Naive B cell (primary cell): ENCODE measurements at regions not wholly inside any gene's neighbourhood (a gene's known extent, or its start where the extent isn't known, plus 50 kb on each side); places are given as distances from the start of the nearest gene placed in this dataset.
"Not testable (repeated sequence)": the region's sequence is repeated elsewhere in the genome, so short reads cannot be mapped to it uniquely, and the experiment has no call there.

Experiments
- ATAC-seq, 2 donors: fragments of 150-1000 bp; cut with Tn5 transposase; 2 replicates each; pipeline ENCODE4 v1.10.0; 2021; ENCODE audit warnings: low read depth in 2 of 2, mild to moderate bottlenecking in 2 of 2, moderate library complexity in 2 of 2
- DNase-seq: peaks from one replicate; pipeline ENCODE4 v3.0.0; 2022
- H3K27ac Mint-ChIP-seq, 6 donors: one replicate each; pipeline ENCODE4 v1.8.0; 2020 to 2022; ENCODE audit warnings: mild to moderate bottlenecking in 6 of 6, mixed read lengths in 6 of 6, moderate library complexity in 5 of 6, inconsistent platforms in 2 of 6
- H3K27me3 Mint-ChIP-seq, 3 donors: one replicate each; pipeline ENCODE4 v1.8.0; 2021 to 2022; ENCODE audit warnings: mixed read lengths in 3 of 3, mild to moderate bottlenecking in 1 of 3
- H3K36me3 Mint-ChIP-seq, 2 donors: one replicate each; pipeline ENCODE4 v1.8.0; 2020 to 2022; ENCODE audit warnings: mixed read lengths in 2 of 2, inconsistent platforms in 1 of 2, mild to moderate bottlenecking in 1 of 2
- H3K4me1 Mint-ChIP-seq, 3 donors: one replicate each; pipeline ENCODE4 v1.8.0; 2020 to 2022; ENCODE audit warnings: mixed read lengths in 3 of 3, inconsistent platforms in 1 of 3, mild to moderate bottlenecking in 1 of 3, moderate library complexity in 1 of 3
- H3K4me3 Mint-ChIP-seq, 8 donors: one replicate each; pipeline ENCODE4 v1.8.0; 2020 to 2022; ENCODE audit warnings: mild to moderate bottlenecking in 8 of 8, mixed read lengths in 8 of 8, moderate library complexity in 8 of 8, inconsistent platforms in 2 of 8
- H3K9me3 Mint-ChIP-seq, 7 donors: one replicate each; pipeline ENCODE4 v1.8.0; 2020 to 2022; ENCODE audit warnings: mixed read lengths in 7 of 7, mild to moderate bottlenecking in 5 of 7, inconsistent platforms in 2 of 7, moderate library complexity in 1 of 7

GRCh38 chr3:82585591-82585990, 824.1 kb upstream of the GBE1 start:
- not testable (repeated sequence) for H3K36me3 Mint-ChIP-seq, H3K27ac Mint-ChIP-seq, H3K4me3 Mint-ChIP-seq, H3K4me1 Mint-ChIP-seq, DNase-seq, H3K9me3 Mint-ChIP-seq, ATAC-seq, H3K27me3 Mint-ChIP-seq

GRCh38 chr3:82584861-82585260, 823.4 kb upstream of the GBE1 start:
- not testable (repeated sequence) for ATAC-seq, H3K4me3 Mint-ChIP-seq, H3K27ac Mint-ChIP-seq, H3K36me3 Mint-ChIP-seq, H3K9me3 Mint-ChIP-seq, H3K27me3 Mint-ChIP-seq, DNase-seq, H3K4me1 Mint-ChIP-seq

- H3K36me3 Mint-ChIP-seq, ATAC-seq, H3K4me3 Mint-ChIP-seq, H3K4me1 Mint-ChIP-seq, H3K27ac Mint-ChIP-seq, H3K9me3 Mint-ChIP-seq, DNase-seq, H3K27me3 Mint-ChIP-seq: not testable (repeated sequence)
These were observed 823.0 kb upstream of the GBE1 start for GRCh38 chr3:82584415-82584814.

GRCh38 chr3:82581350-82581749, 819.9 kb upstream of the GBE1 start:
- Mint-ChIP-seq H3K36me3 (no peaks in the 10 kb centered on the region), H3K4me3 (no peak overlapping the region), H3K9me3 (peaks cover 0 to 4% (median 0%) of the 10 kb centered on the region in 7 donors), H3K27me3 (no peaks in the 10 kb centered on the region), H3K4me1 (no peaks in the 10 kb centered on the region), H3K27ac (no peak overlapping the region)
- no peak for DNase-seq
- ATAC-seq: no peak

- Mint-ChIP-seq H3K9me3 (peaks cover 0 to 5% (median 0%) of the 10 kb centered on the region in 7 donors), H3K27me3 (no peaks in the 10 kb centered on the region), H3K4me3 (no peak overlapping the region), H3K27ac (no peak overlapping the region), H3K36me3 (no peaks in the 10 kb centered on the region), H3K4me1 (no peaks in the 10 kb centered on the region)
- ATAC-seq: no peak
- no peak for DNase-seq
These were observed 811.3 kb upstream of the GBE1 start for GRCh38 chr3:82572721-82573120.

- Mint-ChIP-seq H3K27ac (no peak overlapping the region), H3K4me3 (no peak overlapping the region), H3K36me3 (no peaks in the 10 kb centered on the region), H3K9me3 (peaks cover 0 to 7% (median 4%) of the 10 kb centered on the region in 7 donors), H3K27me3 (no peaks in the 10 kb centered on the region), H3K4me1 (no peaks in the 10 kb centered on the region)
- ATAC-seq (no peak), DNase-seq (no peak)
These were observed 807.4 kb upstream of the GBE1 start for GRCh38 chr3:82568776-82569338.

GRCh38 chr3:82567029-82567600, 805.7 kb upstream of the GBE1 start:
- ATAC-seq: no peak
- no peak for DNase-seq
- H3K4me1 Mint-ChIP-seq: no peaks in the 10 kb centered on the region
- no peak overlapping the region for H3K4me3 Mint-ChIP-seq
- no peaks in the 10 kb centered on the region for H3K27me3 Mint-ChIP-seq
- H3K36me3 Mint-ChIP-seq: no peaks in the 10 kb centered on the region
- peaks cover 0 to 7% (median 4%) of the 10 kb centered on the region in 7 donors for H3K9me3 Mint-ChIP-seq
- no peak overlapping the region for H3K27ac Mint-ChIP-seq

GRCh38 chr3:82562896-82563295, 801.5 kb upstream of the GBE1 start:
- Mint-ChIP-seq H3K27me3 (no peaks in the 10 kb centered on the region), H3K9me3 (peaks cover 0 to 6% (median 3%) of the 10 kb centered on the region in 7 donors), H3K27ac (no peak overlapping the region), H3K36me3 (no peaks in the 10 kb centered on the region), H3K4me1 (no peaks in the 10 kb centered on the region), H3K4me3 (no peak overlapping the region)
- ATAC-seq: no peak
- DNase-seq: no peak

- no peak overlapping the region for H3K4me3 Mint-ChIP-seq
- no peak overlapping the region for H3K27ac Mint-ChIP-seq
- H3K36me3 Mint-ChIP-seq: no peaks in the 10 kb centered on the region
- DNase-seq (no peak), ATAC-seq (no peak)
- H3K4me1 Mint-ChIP-seq: no peaks in the 10 kb centered on the region
- peaks cover 0 to 6% (median 3%) of the 10 kb centered on the region in 7 donors for H3K9me3 Mint-ChIP-seq
- no peaks in the 10 kb centered on the region for H3K27me3 Mint-ChIP-seq
These were observed 800.3 kb upstream of the GBE1 start for GRCh38 chr3:82561784-82562183.

GRCh38 chr3:82558081-82558480, 796.6 kb upstream of the GBE1 start:
- no peaks in the 10 kb centered on the region for H3K27me3 Mint-ChIP-seq
- H3K36me3 Mint-ChIP-seq: no peaks in the 10 kb centered on the region
- H3K4me3 Mint-ChIP-seq: no peak overlapping the region
- H3K4me1 Mint-ChIP-seq: no peaks in the 10 kb centered on the region
- ATAC-seq (no peak), DNase-seq (no peak)
- no peaks in the 10 kb centered on the region for H3K9me3 Mint-ChIP-seq
- H3K27ac Mint-ChIP-seq: no peak overlapping the region

GRCh38 chr3:82556113-82556512, 794.7 kb upstream of the GBE1 start:
- Mint-ChIP-seq H3K9me3 (peaks cover 0 to 5% (median 2%) of the 10 kb centered on the region in 7 donors), H3K36me3 (no peaks in the 10 kb centered on the region), H3K4me3 (no peak overlapping the region), H3K4me1 (no peaks in the 10 kb centered on the region), H3K27ac (no peak overlapping the region), H3K27me3 (no peaks in the 10 kb centered on the region)
- ATAC-seq: no peak
- no peak for DNase-seq

- not testable (repeated sequence) for H3K36me3 Mint-ChIP-seq, DNase-seq, H3K4me3 Mint-ChIP-seq, ATAC-seq, H3K9me3 Mint-ChIP-seq, H3K4me1 Mint-ChIP-seq, H3K27me3 Mint-ChIP-seq, H3K27ac Mint-ChIP-seq
These were observed 781.1 kb upstream of the GBE1 start for GRCh38 chr3:82542556-82542955.

- DNase-seq (no peak), ATAC-seq (no peak)
- no peaks in the 10 kb centered on the region for H3K4me1 Mint-ChIP-seq
- no peaks in the 10 kb centered on the region for H3K36me3 Mint-ChIP-seq
- no peaks in the 10 kb centered on the region for H3K27me3 Mint-ChIP-seq
- H3K27ac Mint-ChIP-seq: no peak overlapping the region
- peaks cover 0 to 4% (median 2%) of the 10 kb centered on the region in 7 donors for H3K9me3 Mint-ChIP-seq
- H3K4me3 Mint-ChIP-seq: no peak overlapping the region
These were observed 760.2 kb upstream of the GBE1 start for GRCh38 chr3:82521657-82522056.

- DNase-seq (no peak), ATAC-seq (no peak)
- Mint-ChIP-seq H3K36me3 (no peaks in the 10 kb centered on the region), H3K4me1 (no peaks in the 10 kb centered on the region), H3K4me3 (no peak overlapping the region), H3K27ac (no peak overlapping the region), H3K27me3 (no peaks in the 10 kb centered on the region), H3K9me3 (peaks cover 0 to 9% (median 2%) of the 10 kb centered on the region in 7 donors)
These were observed 759.4 kb upstream of the GBE1 start for GRCh38 chr3:82520846-82521245.
